Endothelial cell (in vitro differentiated cells): ENCODE measurements at regions not wholly inside any gene's neighbourhood (a gene's known extent, or its start where the extent isn't known, plus 50 kb on each side); places are given as distances from the start of the nearest gene placed in this dataset.

Experiments
- DNase-seq: peaks from one replicate; pipeline ENCODE4 v3.0.0; 2021; ENCODE audit warnings: low spot score
- H3K27ac Mint-ChIP-seq: one replicate; pipeline ENCODE4 v1.8.0; 2021; ENCODE audit warnings: mixed read lengths, inconsistent platforms; ENCODE audit not compliant: unreplicated experiment
- H3K27me3 Mint-ChIP-seq: one replicate; pipeline ENCODE4 v1.8.0; 2021; ENCODE audit warnings: mild to moderate bottlenecking, moderate library complexity, mixed read lengths, inconsistent platforms; ENCODE audit not compliant: unreplicated experiment
- H3K36me3 Mint-ChIP-seq: one replicate; pipeline ENCODE4 v1.8.0; 2021; ENCODE audit warnings: mild to moderate bottlenecking, low read depth, mixed read lengths, inconsistent platforms; ENCODE audit not compliant: unreplicated experiment
- H3K4me1 Mint-ChIP-seq: one replicate; pipeline ENCODE4 v1.8.0; 2021; ENCODE audit warnings: mild to moderate bottlenecking, mixed read lengths, inconsistent platforms; ENCODE audit not compliant: unreplicated experiment
- H3K4me3 Mint-ChIP-seq: one replicate; pipeline ENCODE4 v1.8.0; 2021; ENCODE audit warnings: mild to moderate bottlenecking, mixed read lengths, inconsistent platforms; ENCODE audit not compliant: unreplicated experiment
- H3K9me3 Mint-ChIP-seq: one replicate; pipeline ENCODE4 v1.8.0; 2021; ENCODE audit warnings: mixed read lengths, inconsistent platforms; ENCODE audit not compliant: unreplicated experiment
- TF ChIP-seq, protein P1 (sequence below): fragments of 200-600 bp; sonication (generic); IDR thresholded peaks from one replicate; pipeline ENCODE4 v1.5.0; 2021; ENCODE audit warnings: antibody characterized with exemption; ENCODE audit not compliant: unreplicated experiment

DNA sequence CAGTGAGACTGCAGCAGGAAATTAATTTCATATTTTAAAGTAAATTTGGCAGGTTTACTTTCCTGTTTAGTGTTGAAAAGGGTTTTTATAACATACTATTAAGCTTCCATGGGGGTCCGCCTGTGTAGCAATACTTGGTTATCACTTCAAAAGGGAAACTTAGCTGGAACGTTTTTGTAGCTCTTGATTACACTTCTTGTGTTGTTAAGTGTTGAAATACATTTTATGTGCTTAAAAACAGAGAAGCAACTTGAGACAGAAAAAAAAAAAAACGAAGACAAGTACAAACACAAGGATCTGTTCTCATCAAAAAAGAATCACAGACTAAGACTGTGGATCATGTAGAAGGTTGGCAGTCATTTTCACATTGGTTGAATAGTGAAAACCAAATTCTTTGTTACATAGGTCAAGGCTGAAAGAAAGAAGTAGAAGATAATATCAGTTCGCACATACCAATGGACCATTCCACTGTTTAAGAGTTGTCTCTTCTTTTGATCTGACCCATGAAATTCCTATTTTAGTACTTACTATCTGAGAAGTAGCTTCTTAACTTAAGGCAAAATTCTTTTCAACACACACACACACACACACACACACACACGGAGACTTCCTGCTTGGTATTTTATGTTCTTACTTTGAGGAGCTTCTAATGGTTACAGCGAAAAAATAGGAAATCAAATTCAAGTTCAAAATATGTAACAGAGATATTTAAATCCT lies 113.9 kb upstream of the SLC35B3 start:
- H3K4me3 Mint-ChIP-seq: no peak overlapping the region
- no peak overlapping the region for H3K27ac Mint-ChIP-seq
- H3K36me3 Mint-ChIP-seq: no peaks in the 10 kb centered on the region
- H3K9me3 Mint-ChIP-seq: no peaks in the 10 kb centered on the region
- H3K27me3 Mint-ChIP-seq: peaks cover 1% of the 10 kb centered on the region
- H3K4me1 Mint-ChIP-seq: peaks cover 2% of the 10 kb centered on the region
- DNase-seq: no peak
- TF ChIP-seq, protein P1, sequence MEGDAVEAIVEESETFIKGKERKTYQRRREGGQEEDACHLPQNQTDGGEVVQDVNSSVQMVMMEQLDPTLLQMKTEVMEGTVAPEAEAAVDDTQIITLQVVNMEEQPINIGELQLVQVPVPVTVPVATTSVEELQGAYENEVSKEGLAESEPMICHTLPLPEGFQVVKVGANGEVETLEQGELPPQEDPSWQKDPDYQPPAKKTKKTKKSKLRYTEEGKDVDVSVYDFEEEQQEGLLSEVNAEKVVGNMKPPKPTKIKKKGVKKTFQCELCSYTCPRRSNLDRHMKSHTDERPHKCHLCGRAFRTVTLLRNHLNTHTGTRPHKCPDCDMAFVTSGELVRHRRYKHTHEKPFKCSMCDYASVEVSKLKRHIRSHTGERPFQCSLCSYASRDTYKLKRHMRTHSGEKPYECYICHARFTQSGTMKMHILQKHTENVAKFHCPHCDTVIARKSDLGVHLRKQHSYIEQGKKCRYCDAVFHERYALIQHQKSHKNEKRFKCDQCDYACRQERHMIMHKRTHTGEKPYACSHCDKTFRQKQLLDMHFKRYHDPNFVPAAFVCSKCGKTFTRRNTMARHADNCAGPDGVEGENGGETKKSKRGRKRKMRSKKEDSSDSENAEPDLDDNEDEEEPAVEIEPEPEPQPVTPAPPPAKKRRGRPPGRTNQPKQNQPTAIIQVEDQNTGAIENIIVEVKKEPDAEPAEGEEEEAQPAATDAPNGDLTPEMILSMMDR: no peak

DNA sequence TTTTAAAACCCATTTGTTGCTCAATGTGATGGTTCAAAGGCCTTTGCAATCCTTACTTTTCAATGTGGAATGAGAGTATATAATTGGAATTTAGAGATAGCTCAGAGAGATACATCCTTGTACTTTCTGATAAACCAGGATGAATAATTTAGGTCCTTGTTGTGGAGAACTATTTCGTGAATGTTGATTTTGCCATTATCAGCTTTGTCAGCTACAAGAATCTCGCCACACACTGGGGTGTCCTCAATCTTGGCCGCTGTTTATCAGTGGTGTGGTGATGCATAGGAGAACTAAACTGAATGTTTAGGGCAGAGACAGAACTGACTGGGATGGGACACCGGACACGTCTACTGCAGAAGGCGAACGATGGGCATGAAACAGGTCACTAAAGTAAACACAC lies 111.2 kb upstream of the SLC35B3 start:
- Mint-ChIP-seq H3K27ac (no peak overlapping the region), H3K9me3 (no peaks in the 10 kb centered on the region), H3K27me3 (peaks cover 1% of the 10 kb centered on the region), H3K36me3 (no peaks in the 10 kb centered on the region), H3K4me3 (no peak overlapping the region), H3K4me1 (peaks cover 2% of the 10 kb centered on the region)
- TF ChIP-seq, protein P1: no peak
- DNase-seq: no peak

DNA sequence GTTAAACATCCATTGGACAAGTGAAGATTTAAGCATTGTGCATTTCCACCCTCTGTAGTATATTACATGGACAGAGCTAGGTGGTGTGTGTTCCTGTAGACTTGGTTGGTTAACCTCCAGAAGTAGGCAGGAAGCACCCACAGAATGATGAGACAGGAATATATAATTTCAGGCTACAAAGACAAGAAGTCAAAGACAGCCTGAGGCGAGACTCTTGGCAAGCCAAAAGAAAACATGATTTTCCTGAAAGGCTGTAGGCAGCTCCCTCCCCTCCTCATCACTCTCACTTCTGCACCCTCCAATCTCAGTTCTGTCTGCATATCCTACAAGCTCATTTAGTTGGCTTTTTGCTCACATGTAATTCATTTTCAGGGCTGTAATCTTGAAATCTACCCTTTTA lies 110.0 kb upstream of the SLC35B3 start:
- Mint-ChIP-seq H3K4me3 (no peak overlapping the region), H3K4me1 (peaks cover 2% of the 10 kb centered on the region), H3K27ac (no peak overlapping the region), H3K36me3 (no peaks in the 10 kb centered on the region), H3K27me3 (peaks cover 1% of the 10 kb centered on the region), H3K9me3 (no peaks in the 10 kb centered on the region)
- no peak for DNase-seq
- TF ChIP-seq, protein P1: no peak

DNA sequence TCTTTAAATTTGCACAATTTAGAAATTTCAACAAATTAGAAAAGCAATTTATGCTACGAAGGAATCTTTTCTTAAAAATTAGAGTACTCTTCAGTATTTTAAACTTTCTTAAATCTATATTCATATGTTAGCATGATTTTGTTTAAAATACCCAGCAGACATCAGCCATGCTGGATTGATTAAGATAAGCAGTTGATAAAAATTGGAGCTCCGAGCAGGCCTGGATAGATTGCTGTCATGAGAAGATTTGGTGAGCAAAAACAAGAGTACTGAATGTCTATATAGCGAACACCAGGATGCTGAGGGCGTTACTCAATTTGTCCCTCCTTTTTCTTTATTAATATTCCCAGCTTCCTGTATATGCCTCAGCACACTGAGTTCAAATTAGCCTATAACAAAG lies 108.4 kb upstream of the SLC35B3 start:
- H3K27me3 Mint-ChIP-seq: peaks cover 1% of the 10 kb centered on the region
- TF ChIP-seq, protein P1: no peak
- DNase-seq: no peak
- no peak overlapping the region for H3K4me3 Mint-ChIP-seq
- no peaks in the 10 kb centered on the region for H3K9me3 Mint-ChIP-seq
- no peak overlapping the region for H3K27ac Mint-ChIP-seq
- H3K36me3 Mint-ChIP-seq: no peaks in the 10 kb centered on the region
- H3K4me1 Mint-ChIP-seq: no peaks in the 10 kb centered on the region

DNA sequence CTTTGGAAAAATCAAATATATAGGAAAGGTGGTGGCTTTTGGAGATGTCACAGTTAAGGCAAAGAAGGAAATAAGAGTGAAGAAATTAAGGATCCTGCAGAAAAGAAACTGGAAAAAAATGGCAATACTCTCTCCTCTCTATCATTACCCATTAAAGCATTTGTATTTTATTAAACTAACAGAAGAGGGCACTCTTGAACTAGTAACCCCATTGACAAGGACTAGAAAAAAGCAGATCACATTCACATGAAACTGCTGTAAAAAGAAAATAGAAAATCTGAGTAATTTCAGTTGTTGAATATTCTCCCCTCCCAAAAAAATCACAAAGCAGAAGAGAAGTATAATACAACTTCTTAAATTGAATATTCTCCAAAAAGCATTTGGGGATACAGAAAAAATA lies 104.1 kb upstream of the SLC35B3 start:
- DNase-seq: no peak
- TF ChIP-seq, protein P1: no peak
- H3K27me3 Mint-ChIP-seq: no peaks in the 10 kb centered on the region
- no peaks in the 10 kb centered on the region for H3K9me3 Mint-ChIP-seq
- no peak overlapping the region for H3K4me3 Mint-ChIP-seq
- H3K27ac Mint-ChIP-seq: no peak overlapping the region
- no peaks in the 10 kb centered on the region for H3K4me1 Mint-ChIP-seq
- H3K36me3 Mint-ChIP-seq: no peaks in the 10 kb centered on the region
